HEK293T (cell line): ENCODE measurements at regions not wholly inside any gene's neighbourhood (a gene's known extent, or its start where the extent isn't known, plus 50 kb on each side); places are given as distances from the start of the nearest gene placed in this dataset.

Source experiments
- CTCF ChIA-PET: fragments of 350-600 bp; formaldehyde crosslinking; extraction: SDS; loops from one replicate; lab custom pipeline; 2021; ENCODE audit warnings: antibody characterized with exemption, inconsistent platforms; lab: Yijun Ruan, JAX
- POLR2A ChIA-PET: fragments of 350-600 bp; formaldehyde crosslinking; extraction: SDS; loops from one replicate; lab custom pipeline; 2020; ENCODE audit warnings: antibody characterized with exemption, inconsistent platforms; lab: Yijun Ruan, JAX
- DNase-seq: peaks from one replicate; pipeline ENCODE4 v3.0.0; 2012; ENCODE audit warnings: mixed read lengths; ENCODE audit errors: extremely low spot score
- ARNT ChIP-seq: fragments of 450-650 bp; IDR thresholded peaks from 2 replicates; pipeline ENCODE4 v1.6.1; 2017; ENCODE audit warnings: mild to moderate bottlenecking
- BHLHE40 ChIP-seq: fragments of 450-650 bp; IDR thresholded peaks from 2 replicates; pipeline ENCODE4 v1.6.1; 2016; ENCODE audit warnings: mild to moderate bottlenecking, moderate library complexity, borderline replicate concordance
- CTBP1 ChIP-seq: fragments of 450-650 bp; IDR thresholded peaks from 2 replicates; pipeline ENCODE4 v1.6.1; 2016; ENCODE audit warnings: borderline replicate concordance
- ELF4 ChIP-seq: fragments of 450-650 bp; IDR thresholded peaks from 2 replicates; pipeline ENCODE4 v1.6.1; 2017; ENCODE audit warnings: antibody characterized with exemption
- FOXA1 ChIP-seq: fragments of 450-650 bp; IDR thresholded peaks from 2 replicates; pipeline ENCODE4 v1.6.1; 2016; ENCODE audit warnings: mild to moderate bottlenecking
- FOXK2 ChIP-seq: fragments of 450-650 bp; IDR thresholded peaks from 2 replicates; pipeline ENCODE4 v1.6.1; 2016; ENCODE audit warnings: mild to moderate bottlenecking
- FOXM1 ChIP-seq: fragments of 450-650 bp; IDR thresholded peaks from 2 replicates; pipeline ENCODE4 v1.6.1; 2017; ENCODE audit warnings: mild to moderate bottlenecking, borderline replicate concordance
- HDGF ChIP-seq: fragments of 450-650 bp; IDR thresholded peaks from 2 replicates; pipeline ENCODE4 v1.6.1; 2017; ENCODE audit warnings: antibody characterized with exemption, borderline replicate concordance
- L3MBTL2 ChIP-seq: fragments of 450-650 bp; conservative IDR thresholded peaks from 2 replicates; pipeline ENCODE4 v1.6.1; 2016; ENCODE audit warnings: mild to moderate bottlenecking
- LEF1 ChIP-seq: fragments of 450-650 bp; IDR thresholded peaks from 2 replicates; pipeline ENCODE4 v1.6.1; 2017; ENCODE audit warnings: mild to moderate bottlenecking, borderline replicate concordance
- NFRKB ChIP-seq: fragments of 450-650 bp; IDR thresholded peaks from 2 replicates; pipeline ENCODE4 v1.6.1; 2016; ENCODE audit warnings: mild to moderate bottlenecking, moderate library complexity
- SP1 ChIP-seq: fragments of 450-650 bp; IDR thresholded peaks from 2 replicates; pipeline ENCODE4 v1.6.1; 2017
- SUZ12 ChIP-seq: fragments of 450-650 bp; IDR thresholded peaks from 2 replicates; pipeline ENCODE4 v1.6.1; 2016; ENCODE audit warnings: mild to moderate bottlenecking
- TARDBP ChIP-seq: fragments of 450-650 bp; IDR thresholded peaks from 2 replicates; pipeline ENCODE4 v1.6.1; 2016
- ZNF384 ChIP-seq: fragments of 450-650 bp; IDR thresholded peaks from 2 replicates; pipeline ENCODE4 v1.6.1; 2016
- TF ChIP-seq, protein P1 (sequence below): fragments of 450-650 bp; IDR thresholded peaks from 2 replicates; pipeline ENCODE4 v1.6.1; 2016

GRCh38 chr5:112681481-112681908 lies 56.2 kb upstream of the APC start:
- POLR2A ChIA-PET = no interaction called here
- TF ChIP-seq ZNF384 (no peak), FOXA1 (no peak), SUZ12 (no peak), SP1 (no peak), FOXK2 (no peak), ELF4 (no peak), CTBP1 (no peak), FOXM1 (no peak), NFRKB (no peak)
- TF ChIP-seq, protein P1, sequence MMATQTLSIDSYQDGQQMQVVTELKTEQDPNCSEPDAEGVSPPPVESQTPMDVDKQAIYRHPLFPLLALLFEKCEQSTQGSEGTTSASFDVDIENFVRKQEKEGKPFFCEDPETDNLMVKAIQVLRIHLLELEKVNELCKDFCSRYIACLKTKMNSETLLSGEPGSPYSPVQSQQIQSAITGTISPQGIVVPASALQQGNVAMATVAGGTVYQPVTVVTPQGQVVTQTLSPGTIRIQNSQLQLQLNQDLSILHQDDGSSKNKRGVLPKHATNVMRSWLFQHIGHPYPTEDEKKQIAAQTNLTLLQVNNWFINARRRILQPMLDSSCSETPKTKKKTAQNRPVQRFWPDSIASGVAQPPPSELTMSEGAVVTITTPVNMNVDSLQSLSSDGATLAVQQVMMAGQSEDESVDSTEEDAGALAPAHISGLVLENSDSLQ = no peak
- CTCF ChIA-PET = interaction anchor here (0.6 kb wide), 1 partner anchor 240 kb away, joined by 3 read pairs; the partner anchor contains the start of gene REEP5
- no peak for DNase-seq

GRCh38 chr5:112682621-112683061 lies 55.0 kb upstream of the APC start:
- DNase-seq = no peak
- TF ChIP-seq, protein P1 = peak; percentile 44; the same call in 1 of the 2 replicates
- no peak for TF ChIP-seq ELF4
- ChIA-PET CTCF (no interaction called here), POLR2A (no interaction called here)

GRCh38 chr5:112684121-112684520 lies 53.6 kb upstream of the APC start:
- no peak for DNase-seq
- POLR2A ChIA-PET = interaction anchor here (1.2 kb wide), 1 partner anchor 23 kb away, joined by 3 read pairs; no protein-coding TSS in a partner anchor
- CTCF ChIA-PET = interaction anchor here (0.7 to 0.9 kb wide), 2 partner anchors 27 to 192 kb away, joined by 3 read pairs; no protein-coding TSS in a partner anchor
- TF ChIP-seq SP1 = no peak
- no peak for TF ChIP-seq L3MBTL2
- no peak for TF ChIP-seq FOXA1
- TF ChIP-seq NFRKB = no peak
- TF ChIP-seq, protein P1 = no peak
- no peak for TF ChIP-seq LEF1
- no peak for TF ChIP-seq BHLHE40
- no peak for TF ChIP-seq TARDBP
- TF ChIP-seq HDGF = no peak
- no peak for TF ChIP-seq FOXK2
- TF ChIP-seq ARNT = no peak
- TF ChIP-seq ELF4 = no peak
- TF ChIP-seq CTBP1 = no peak
- TF ChIP-seq FOXM1 = no peak
- TF ChIP-seq ZNF384 = no peak
- TF ChIP-seq SUZ12 = no peak

DNA sequence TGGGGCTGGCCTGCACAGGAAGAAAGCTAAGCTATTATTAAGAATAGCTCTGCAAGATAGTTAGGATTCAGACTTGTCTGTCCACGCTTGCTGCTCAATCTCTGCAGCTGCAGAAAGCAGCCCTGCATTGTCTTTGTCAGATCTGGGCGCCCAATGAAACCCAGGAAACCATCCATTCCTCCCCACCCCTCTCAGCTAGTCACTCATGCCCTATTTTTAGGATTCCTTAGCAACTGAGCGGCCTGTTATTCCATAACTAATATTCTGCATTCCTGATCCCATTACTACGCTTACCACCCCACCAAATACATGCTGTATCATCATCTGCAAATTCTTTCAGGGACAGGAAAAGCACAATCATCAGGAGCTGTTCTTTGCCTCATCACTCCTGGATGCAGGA lies 52.9 kb upstream of the APC start:
- DNase-seq = no peak
- ChIA-PET CTCF (interaction anchor here (0.7 to 0.9 kb wide), 2 partner anchors 26 to 192 kb away, joined by 3 read pairs; no protein-coding TSS in a partner anchor), POLR2A (interaction anchor here (1.2 kb wide), 1 partner anchor 23 kb away, joined by 3 read pairs; no protein-coding TSS in a partner anchor)
- no peak for TF ChIP-seq SUZ12
- no peak for TF ChIP-seq ELF4
- no peak for TF ChIP-seq FOXM1
- TF ChIP-seq BHLHE40 = no peak
- TF ChIP-seq, protein P1 = no peak
- TF ChIP-seq TARDBP = no peak
- TF ChIP-seq NFRKB = no peak
- no peak for TF ChIP-seq L3MBTL2
- no peak for TF ChIP-seq ZNF384
- TF ChIP-seq CTBP1 = no peak
- no peak for TF ChIP-seq SP1
- TF ChIP-seq ARNT = no peak
- no peak for TF ChIP-seq FOXA1
- TF ChIP-seq HDGF = no peak
- TF ChIP-seq FOXK2 = no peak
- no peak for TF ChIP-seq LEF1

DNA sequence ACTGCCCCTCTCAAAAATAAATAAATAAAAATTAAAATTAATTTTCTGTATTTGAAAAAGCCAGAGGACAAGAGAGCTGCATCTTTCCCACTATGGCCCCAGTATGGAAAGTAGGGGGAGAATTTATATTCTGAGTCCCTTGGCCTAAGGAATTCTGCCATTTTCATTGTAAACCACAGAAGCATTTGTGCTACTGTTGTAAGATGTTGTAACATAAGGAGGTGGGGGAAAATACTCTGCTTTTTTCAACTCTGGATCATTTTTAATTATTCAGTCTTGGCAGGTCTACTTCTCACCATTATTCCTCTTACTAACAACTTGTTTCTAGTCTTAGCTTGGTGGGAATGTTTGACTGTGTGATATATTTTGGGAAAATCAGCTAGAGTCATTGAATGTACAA lies 52.3 kb upstream of the APC start:
- DNase-seq = no peak
- CTCF ChIA-PET = no interaction called here
- POLR2A ChIA-PET = no interaction called here
- TF ChIP-seq SP1 (no peak), NFRKB (no peak), TARDBP (no peak), L3MBTL2 (no peak), FOXA1 (no peak)

GRCh38 chr5:112685931-112686330 lies 51.8 kb upstream of the APC start:
- TF ChIP-seq ZNF384 (no peak), TARDBP (no peak), BHLHE40 (no peak), HDGF (no peak), NFRKB (no peak), LEF1 (no peak), ELF4 (no peak), FOXM1 (no peak), FOXA1 (no peak)
- TF ChIP-seq, protein P1 = no peak
- POLR2A ChIA-PET = no interaction called here
- CTCF ChIA-PET = no interaction called here
- DNase-seq = no peak
